IPS-18c (cell line): ENCODE measurements at regions not wholly inside any gene's neighbourhood (a gene's known extent, or its start where the extent isn't known, plus 50 kb on each side); places are given as distances from the start of the nearest gene placed in this dataset.
"Not testable (repeated sequence)": the region's sequence is repeated elsewhere in the genome, so short reads cannot be mapped to it uniquely, and the experiment has no call there.

ENCODE experiments used
- H3K4me3 ChIP-seq: 2 replicates; pipeline ENCODE4 v1.7.0; 2013; ENCODE audit warnings: low read depth, mild to moderate bottlenecking, low read length, moderate library complexity; ENCODE audit not compliant: insufficient read depth
- H3K9me3 ChIP-seq: one replicate; pipeline ENCODE4 v1.6.1; 2013; ENCODE audit warnings: mild to moderate bottlenecking, low read length, moderate library complexity; ENCODE audit not compliant: control insufficient read depth, insufficient read depth

- Histone ChIP-seq H3K4me3 (no peak overlapping the region), H3K9me3 (no peaks in the 10 kb centered on the region)
Measured at GRCh38 chr18:10249801-10250200, 204.6 kb upstream of the APCDD1 start.

GRCh38 chr18:10252494-10252893 lies 201.9 kb upstream of the APCDD1 start:
- no peak overlapping the region for H3K4me3 ChIP-seq
- no peaks in the 10 kb centered on the region for H3K9me3 ChIP-seq

- Histone ChIP-seq H3K9me3 (no peaks in the 10 kb centered on the region), H3K4me3 (no peak overlapping the region)
Measured at GRCh38 chr18:10252952-10253705, 201.3 kb upstream of the APCDD1 start.

- H3K9me3 ChIP-seq, H3K4me3 ChIP-seq: not testable (repeated sequence)
Measured at GRCh38 chr18:10256276-10256675, 198.2 kb upstream of the APCDD1 start.

GRCh38 chr18:10258836-10259474 lies 195.5 kb upstream of the APCDD1 start:
- Histone ChIP-seq H3K9me3 (no peaks in the 10 kb centered on the region), H3K4me3 (no peak overlapping the region)

GRCh38 chr18:10259901-10260300 lies 194.5 kb upstream of the APCDD1 start:
- H3K4me3 ChIP-seq = no peak overlapping the region
- no peaks in the 10 kb centered on the region for H3K9me3 ChIP-seq

GRCh38 chr18:10261344-10262276 lies 192.8 kb upstream of the APCDD1 start:
- no peaks in the 10 kb centered on the region for H3K9me3 ChIP-seq
- H3K4me3 ChIP-seq = no peak overlapping the region

- Histone ChIP-seq H3K4me3 (no peak overlapping the region), H3K9me3 (no peaks in the 10 kb centered on the region)
Measured at GRCh38 chr18:10262566-10262965, 191.9 kb upstream of the APCDD1 start.

GRCh38 chr18:10264260-10264659 lies 190.2 kb upstream of the APCDD1 start:
- H3K9me3 ChIP-seq = no peaks in the 10 kb centered on the region
- H3K4me3 ChIP-seq = no peak overlapping the region

- no peaks in the 10 kb centered on the region for H3K9me3 ChIP-seq
- H3K4me3 ChIP-seq = no peak overlapping the region
Measured at GRCh38 chr18:10265560-10266333, 188.7 kb upstream of the APCDD1 start.

- no peaks in the 10 kb centered on the region for H3K9me3 ChIP-seq
- H3K4me3 ChIP-seq = no peak overlapping the region
Measured at GRCh38 chr18:10266334-10266590, 188.2 kb upstream of the APCDD1 start.

GRCh38 chr18:10269261-10269660 lies 185.2 kb upstream of the APCDD1 start:
- Histone ChIP-seq H3K9me3 (no peaks in the 10 kb centered on the region), H3K4me3 (no peak overlapping the region)

GRCh38 chr18:10270151-10270571 lies 184.3 kb upstream of the APCDD1 start:
- H3K9me3 ChIP-seq = no peaks in the 10 kb centered on the region
- no peak overlapping the region for H3K4me3 ChIP-seq

- no peak overlapping the region for H3K4me3 ChIP-seq
Measured at GRCh38 chr18:10271481-10271880, 183.0 kb upstream of the APCDD1 start.

GRCh38 chr18:10274301-10274700 lies 180.1 kb upstream of the APCDD1 start:
- H3K4me3 ChIP-seq = no peak overlapping the region
- H3K9me3 ChIP-seq = no peaks in the 10 kb centered on the region

More at GRCh38 chr18:10271481-10271880, 183.0 kb upstream of the APCDD1 start:
- H3K9me3 ChIP-seq = no peaks in the 10 kb centered on the region

GRCh38 chr18:10275486-10275885 lies 178.9 kb upstream of the APCDD1 start:
- Histone ChIP-seq H3K9me3 (no peaks in the 10 kb centered on the region), H3K4me3 (no peak overlapping the region)

- Histone ChIP-seq H3K4me3 (no peak overlapping the region), H3K9me3 (no peaks in the 10 kb centered on the region)
Measured at GRCh38 chr18:10278265-10278664, 176.2 kb upstream of the APCDD1 start.
